Thyroid gland (tissue), 4 donors: ENCODE measurements at regions not wholly inside any gene's neighbourhood (a gene's known extent, or its start where the extent isn't known, plus 50 kb on each side); places are given as distances from the start of the nearest gene placed in this dataset.

Experiments used
- POLR2A ChIP-seq, 2 donors: fragments of 450-650 bp; IDR thresholded peaks; one replicate each; pipeline ENCODE4 v1.6.1; 2017; ENCODE audit warnings: antibody characterized with exemption in 2 of 2, mild to moderate bottlenecking in 2 of 2, moderate library complexity in 1 of 2
- TF ChIP-seq, protein P1 (sequence below), 6 experiments: fragments of 200-600 bp in 3 of 6; fragments of 450-650 bp in 3 of 6; sonication (generic) in 3 of 6; IDR thresholded peaks; one replicate each; pipeline ENCODE4 v1.5.1; 2016 to 2019; ENCODE audit warnings: antibody characterized with exemption in 6 of 6, mild to moderate bottlenecking in 2 of 6, inconsistent platforms in 1 of 6, moderate library complexity in 1 of 6

DNA sequence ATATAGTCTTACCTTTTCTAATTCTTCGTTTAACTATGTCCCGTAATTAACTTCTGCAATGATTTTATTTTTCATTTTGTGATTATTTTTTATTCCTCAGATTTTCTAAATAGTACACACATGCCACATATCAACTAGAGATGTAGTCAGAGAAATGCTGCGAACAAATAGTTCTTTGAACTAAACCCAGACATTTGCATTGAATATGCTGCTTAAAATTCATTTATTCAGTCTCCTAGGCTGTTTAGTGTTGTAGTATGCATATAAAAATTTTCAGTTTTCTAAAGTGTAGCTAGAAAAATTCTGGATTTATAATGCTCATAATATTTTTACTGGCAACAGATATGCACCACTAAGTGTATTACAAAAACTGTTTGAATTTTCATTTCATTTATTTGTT lies 68.9 kb upstream of the SLC38A11 start:
- TF ChIP-seq, protein P1, sequence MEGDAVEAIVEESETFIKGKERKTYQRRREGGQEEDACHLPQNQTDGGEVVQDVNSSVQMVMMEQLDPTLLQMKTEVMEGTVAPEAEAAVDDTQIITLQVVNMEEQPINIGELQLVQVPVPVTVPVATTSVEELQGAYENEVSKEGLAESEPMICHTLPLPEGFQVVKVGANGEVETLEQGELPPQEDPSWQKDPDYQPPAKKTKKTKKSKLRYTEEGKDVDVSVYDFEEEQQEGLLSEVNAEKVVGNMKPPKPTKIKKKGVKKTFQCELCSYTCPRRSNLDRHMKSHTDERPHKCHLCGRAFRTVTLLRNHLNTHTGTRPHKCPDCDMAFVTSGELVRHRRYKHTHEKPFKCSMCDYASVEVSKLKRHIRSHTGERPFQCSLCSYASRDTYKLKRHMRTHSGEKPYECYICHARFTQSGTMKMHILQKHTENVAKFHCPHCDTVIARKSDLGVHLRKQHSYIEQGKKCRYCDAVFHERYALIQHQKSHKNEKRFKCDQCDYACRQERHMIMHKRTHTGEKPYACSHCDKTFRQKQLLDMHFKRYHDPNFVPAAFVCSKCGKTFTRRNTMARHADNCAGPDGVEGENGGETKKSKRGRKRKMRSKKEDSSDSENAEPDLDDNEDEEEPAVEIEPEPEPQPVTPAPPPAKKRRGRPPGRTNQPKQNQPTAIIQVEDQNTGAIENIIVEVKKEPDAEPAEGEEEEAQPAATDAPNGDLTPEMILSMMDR (IDR thresholded peaks at IDR 0.05) = no peak
- no peak for TF ChIP-seq POLR2A (IDR thresholded peaks at IDR 0.05)
